Lower lobe of right lung (tissue), 2 donors: ENCODE measurements at regions not wholly inside any gene's neighbourhood (a gene's known extent, or its start where the extent isn't known, plus 50 kb on each side); places are given as distances from the start of the nearest gene placed in this dataset.

ENCODE experiments used
- ATAC-seq, 2 donors: fragments of 200-7000 bp; cut with Tn5 transposase; one replicate each; pipeline ENCODE4 v1.9.1; 2020 to 2022; ENCODE audit warnings: mild to moderate bottlenecking in 2 of 2, moderate library complexity in 2 of 2
- DNase-seq: peaks from one replicate; pipeline ENCODE4 v3.0.0-alpha.2; 2020
- H3K27ac ChIP-seq: fragments of 200-600 bp; one replicate; pipeline ENCODE4 v1.8.0; 2022
- H3K27me3 ChIP-seq: fragments of 200-600 bp; one replicate; pipeline ENCODE4 v1.8.0; 2022; ENCODE audit warnings: low read depth
- H3K36me3 ChIP-seq: fragments of 200-600 bp; one replicate; pipeline ENCODE4 v1.8.0; 2022; ENCODE audit warnings: mild to moderate bottlenecking
- H3K4me1 ChIP-seq: fragments of 200-600 bp; one replicate; pipeline ENCODE4 v1.8.0; 2022
- H3K4me3 ChIP-seq: fragments of 200-600 bp; one replicate; pipeline ENCODE4 v1.8.0; 2022; ENCODE audit warnings: mild to moderate bottlenecking
- H3K9me3 ChIP-seq: fragments of 200-600 bp; one replicate; pipeline ENCODE4 v1.8.0; 2022
- CTCF ChIP-seq: fragments of 200-600 bp; IDR thresholded peaks from one replicate; pipeline ENCODE4 v1.8.0; 2022; ENCODE audit warnings: antibody characterized with exemption, mild to moderate bottlenecking
- intact Hi-C: fragments of 100-400 bp; cut with DNase I; formaldehyde crosslinking; loops from one replicate; pipeline ENCODE4 v1.11.0; 2022
- donor health status: DM: no; HTN: yes; CAD: no; lungs with severe emphysema.

DNA sequence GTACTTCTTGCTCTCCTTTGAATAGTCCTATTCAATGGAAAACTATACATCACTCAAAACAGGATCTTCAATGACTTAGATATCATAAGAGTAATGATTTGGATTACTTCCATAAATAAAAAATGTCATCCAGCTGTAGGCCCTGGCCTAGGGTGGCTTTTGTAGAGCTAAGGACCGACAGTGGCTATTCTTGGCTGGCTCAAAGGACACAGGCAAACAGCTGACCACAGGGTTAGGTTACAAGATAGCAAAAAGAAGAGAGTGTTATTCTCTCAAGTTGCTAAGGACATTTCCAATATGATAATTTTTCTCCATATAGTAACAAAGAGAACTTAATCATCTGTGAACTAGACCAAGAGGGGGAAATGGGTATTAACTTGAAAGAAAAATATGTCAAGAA lies 495.1 kb downstream of the PLPP3 start:
- H3K27me3 ChIP-seq, result no peaks in the 10 kb centered on the region
- TF ChIP-seq CTCF, result no peak
- H3K27ac ChIP-seq, result no peak overlapping the region
- intact Hi-C loops, result no loop called here
- no peaks in the 10 kb centered on the region for H3K36me3 ChIP-seq
- ATAC-seq, result no peak
- peaks cover 10% of the 10 kb centered on the region for H3K4me1 ChIP-seq
- DNase-seq, result no peak
- H3K9me3 ChIP-seq, result no peaks in the 10 kb centered on the region
- no peak overlapping the region for H3K4me3 ChIP-seq

DNA sequence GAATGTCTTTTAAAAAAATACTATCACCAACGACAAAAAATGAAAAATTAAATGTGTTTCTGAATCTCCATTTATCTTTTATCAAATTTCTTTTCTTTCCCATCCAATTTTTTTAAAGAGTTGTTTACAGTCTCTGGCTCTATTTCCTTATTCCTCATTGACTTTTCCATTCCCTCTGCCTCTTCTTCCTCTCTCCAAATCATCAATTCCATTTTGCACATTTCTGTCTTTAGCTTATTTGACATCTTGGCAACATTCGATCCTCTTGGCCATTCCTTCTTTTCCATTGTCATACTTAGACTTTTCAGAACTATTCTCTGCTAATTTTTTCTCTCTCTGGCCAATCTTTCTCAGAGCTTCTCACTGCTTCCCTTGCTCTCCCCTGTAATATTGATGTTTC lies 497.6 kb downstream of the PLPP3 start:
- Histone ChIP-seq H3K36me3 (no peaks in the 10 kb centered on the region), H3K4me3 (no peak overlapping the region), H3K9me3 (no peaks in the 10 kb centered on the region), H3K4me1 (peaks cover 10% of the 10 kb centered on the region), H3K27me3 (no peaks in the 10 kb centered on the region), H3K27ac (no peak overlapping the region)
- ATAC-seq, result no peak
- no peak for DNase-seq
- intact Hi-C loops, result no loop called here
- TF ChIP-seq CTCF, result no peak

- ATAC-seq (peak; percentile 68 to 83), DNase-seq (peak; percentile 42)
- intact Hi-C loops, result no loop called here
- H3K4me3 ChIP-seq, result no peak overlapping the region
- H3K9me3 ChIP-seq, result no peaks in the 10 kb centered on the region
- TF ChIP-seq CTCF, result no peak
- peaks cover 10% of the 10 kb centered on the region for H3K4me1 ChIP-seq
- no peak overlapping the region for H3K27ac ChIP-seq
- no peaks in the 10 kb centered on the region for H3K36me3 ChIP-seq
- H3K27me3 ChIP-seq, result no peaks in the 10 kb centered on the region
Observed at GRCh38 chr1:56081173-56081572, 498.2 kb downstream of the PLPP3 start.

- Histone ChIP-seq H3K9me3 (no peaks in the 10 kb centered on the region), H3K27ac (no peak overlapping the region), H3K36me3 (no peaks in the 10 kb centered on the region), H3K27me3 (no peaks in the 10 kb centered on the region), H3K4me3 (no peak overlapping the region), H3K4me1 (peaks cover 10% of the 10 kb centered on the region)
- no peak for ATAC-seq
- intact Hi-C loops, result no loop called here
- TF ChIP-seq CTCF, result no peak
- no peak for DNase-seq
Observed at GRCh38 chr1:56080123-56080522, 499.2 kb downstream of the PLPP3 start.

GRCh38 chr1:56079391-56079790 lies 500.0 kb downstream of the PLPP3 start:
- intact Hi-C loops, result no loop called here
- no peak overlapping the region for H3K27ac ChIP-seq
- no peak for TF ChIP-seq CTCF

GRCh38 chr1:56077206-56077605 lies 502.2 kb downstream of the PLPP3 start:
- DNase-seq, result no peak
- Histone ChIP-seq H3K36me3 (no peaks in the 10 kb centered on the region), H3K27me3 (no peaks in the 10 kb centered on the region), H3K4me3 (no peak overlapping the region), H3K9me3 (no peaks in the 10 kb centered on the region), H3K4me1 (peaks cover 19% of the 10 kb centered on the region), H3K27ac (no peak overlapping the region)
- intact Hi-C loops, result no loop called here
- no peak for ATAC-seq
- no peak for TF ChIP-seq CTCF

More at GRCh38 chr1:56079391-56079790, 500.0 kb downstream of the PLPP3 start:
- Histone ChIP-seq H3K36me3 (no peaks in the 10 kb centered on the region), H3K4me3 (no peak overlapping the region), H3K4me1 (peaks cover 10% of the 10 kb centered on the region), H3K27me3 (no peaks in the 10 kb centered on the region), H3K9me3 (no peaks in the 10 kb centered on the region)
- ATAC-seq (no peak), DNase-seq (no peak)
